Skeletal muscle cell (primary cell): ENCODE measurements at regions not wholly inside any gene's neighbourhood (a gene's known extent, or its start where the extent isn't known, plus 50 kb on each side); places are given as distances from the start of the nearest gene placed in this dataset.

Experiments
- DNase-seq: peaks from one replicate; pipeline ENCODE4 v3.0.0-alpha.2; 2010; ENCODE audit warnings: low read depth
- H3K4me3 ChIP-seq: 2 replicates; pipeline ENCODE4 v1.5.1; 2011; ENCODE audit warnings: low read depth, mild to moderate bottlenecking, control low read depth, low read length, moderate library complexity

GRCh38 chr7:140245611-140246105 lies 68.9 kb upstream of the KDM7A start:
- no peak for DNase-seq
- no peak overlapping the region for H3K4me3 ChIP-seq

- no peak overlapping the region for H3K4me3 ChIP-seq
- no peak for DNase-seq
Measured at GRCh38 chr7:140242057-140243031, 65.6 kb upstream of the KDM7A start.

GRCh38 chr7:140239653-140239935 lies 62.8 kb upstream of the KDM7A start:
- DNase-seq: no peak

GRCh38 chr7:140238778-140239652 lies 62.2 kb upstream of the KDM7A start:
- H3K4me3 ChIP-seq: no peak overlapping the region
- no peak for DNase-seq

More at GRCh38 chr7:140239653-140239935, 62.8 kb upstream of the KDM7A start:
- no peak overlapping the region for H3K4me3 ChIP-seq

GRCh38 chr7:140237390-140237789 lies 60.6 kb upstream of the KDM7A start:
- H3K4me3 ChIP-seq: no peak overlapping the region
- no peak for DNase-seq

GRCh38 chr7:140236626-140237025 lies 59.8 kb upstream of the KDM7A start:
- H3K4me3 ChIP-seq: no peak overlapping the region
- DNase-seq: no peak

- no peak for DNase-seq
- no peak overlapping the region for H3K4me3 ChIP-seq
Measured at GRCh38 chr7:140235114-140235513, 58.3 kb upstream of the KDM7A start.

- DNase-seq: no peak
- no peak overlapping the region for H3K4me3 ChIP-seq
Measured at GRCh38 chr7:140232957-140233917, 56.5 kb upstream of the KDM7A start.

GRCh38 chr7:140231771-140232491 lies 55.1 kb upstream of the KDM7A start:
- H3K4me3 ChIP-seq: peak overlapping the region; percentile 65

GRCh38 chr7:140230861-140231770 lies 54.3 kb upstream of the KDM7A start:
- H3K4me3 ChIP-seq: peak overlapping the region; percentile 65
- no peak for DNase-seq

More at GRCh38 chr7:140231771-140232491, 55.1 kb upstream of the KDM7A start:
- no peak for DNase-seq

GRCh38 chr7:140230516-140230860 lies 53.7 kb upstream of the KDM7A start:
- DNase-seq: no peak

GRCh38 chr7:140229591-140230515 lies 53.1 kb upstream of the KDM7A start:
- peak overlapping the region; percentile 65 for H3K4me3 ChIP-seq
- no peak for DNase-seq

More at GRCh38 chr7:140230516-140230860, 53.7 kb upstream of the KDM7A start:
- peak overlapping the region; percentile 65 for H3K4me3 ChIP-seq

- no peak overlapping the region for H3K4me3 ChIP-seq
Measured at GRCh38 chr7:140229101-140229525, 52.3 kb upstream of the KDM7A start.

More at GRCh38 chr7:140229101-140229525, 52.3 kb upstream of the KDM7A start:
- no peak for DNase-seq
